Stimulated activated CD8-positive, alpha-beta memory T cell treated with anti-CD3 and anti-CD28 coated beads, Interleukin-4, amount 100 ng/mL, for 48 hours (primary cell): ENCODE measurements at regions not wholly inside any gene's neighbourhood (a gene's known extent, or its start where the extent isn't known, plus 50 kb on each side); places are given as distances from the start of the nearest gene placed in this dataset.

Source experiments
- DNase-seq: peaks from one replicate; pipeline ENCODE4 v3.0.0-alpha.2; 2020

DNA sequence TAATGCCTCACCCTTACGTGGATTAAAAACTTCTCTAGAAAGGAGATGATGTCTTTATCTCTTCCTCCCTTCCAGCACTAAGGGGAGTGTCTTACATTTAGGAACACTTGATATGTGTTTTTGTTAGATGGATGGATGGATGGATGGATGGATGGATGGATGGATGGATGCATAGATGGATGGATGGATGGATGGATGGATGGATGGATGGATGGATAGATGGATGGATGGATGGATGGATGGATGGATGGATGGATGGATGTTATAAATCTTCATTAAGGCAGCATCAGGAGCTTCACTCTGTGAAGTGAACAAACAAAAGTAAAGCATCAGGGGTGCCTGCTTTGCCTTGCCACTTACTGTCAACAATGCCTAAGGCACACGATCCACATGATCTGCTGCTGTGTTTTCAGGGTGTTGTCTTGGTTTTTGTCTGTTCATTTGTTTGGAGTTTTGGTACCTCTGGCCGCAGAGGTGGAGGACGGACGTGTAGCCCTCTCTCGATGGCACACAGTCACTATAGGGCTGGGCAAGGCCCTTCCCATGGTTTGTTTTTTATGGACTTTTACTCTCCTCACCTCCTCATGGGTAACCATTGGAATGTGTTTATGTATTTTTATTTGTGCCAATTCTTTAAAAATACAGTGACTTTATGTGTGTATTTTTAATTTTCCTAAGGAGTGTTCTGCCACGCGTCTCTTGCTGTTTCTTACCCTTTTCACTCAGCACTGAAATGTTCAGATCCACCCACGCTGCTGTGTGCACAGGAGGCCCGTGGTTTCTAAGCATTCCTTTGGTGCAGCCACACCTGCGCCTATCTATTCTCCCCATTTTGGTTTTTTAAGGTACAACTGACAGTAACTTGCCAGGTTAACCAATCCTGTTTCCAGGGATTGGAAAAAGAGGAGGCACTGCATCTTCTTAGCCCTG, 91.8 kb upstream of the ENPP6 start:
- DNase-seq: peak; percentile 61

GRCh38 chr4:184306949-184307348, 89.3 kb upstream of the ENPP6 start:
- no peak for DNase-seq

- DNase-seq: no peak
Measured at GRCh38 chr4:184306470-184306869, 88.8 kb upstream of the ENPP6 start.

GRCh38 chr4:184300816-184301215, 83.1 kb upstream of the ENPP6 start:
- no peak for DNase-seq

DNA sequence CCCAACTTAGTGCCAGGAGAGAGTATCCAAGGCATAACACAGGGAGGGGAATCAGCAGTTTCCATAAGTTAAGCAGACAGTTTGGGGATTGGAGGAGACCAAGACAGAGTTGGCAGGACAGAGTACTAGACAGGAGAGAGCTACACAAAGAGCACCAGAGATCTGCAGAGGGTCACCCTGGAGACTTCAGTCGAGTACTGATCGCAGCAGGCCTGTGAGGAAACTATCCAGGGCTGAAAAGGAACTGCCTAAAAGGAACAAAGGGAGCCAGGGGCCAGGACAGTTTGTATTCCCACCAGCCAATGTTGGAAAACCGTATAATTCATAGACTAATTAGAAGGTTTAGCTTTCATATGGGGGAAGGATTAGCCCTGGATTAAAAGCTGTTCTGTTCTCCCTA, 80.6 kb upstream of the ENPP6 start:
- no peak for DNase-seq

DNA sequence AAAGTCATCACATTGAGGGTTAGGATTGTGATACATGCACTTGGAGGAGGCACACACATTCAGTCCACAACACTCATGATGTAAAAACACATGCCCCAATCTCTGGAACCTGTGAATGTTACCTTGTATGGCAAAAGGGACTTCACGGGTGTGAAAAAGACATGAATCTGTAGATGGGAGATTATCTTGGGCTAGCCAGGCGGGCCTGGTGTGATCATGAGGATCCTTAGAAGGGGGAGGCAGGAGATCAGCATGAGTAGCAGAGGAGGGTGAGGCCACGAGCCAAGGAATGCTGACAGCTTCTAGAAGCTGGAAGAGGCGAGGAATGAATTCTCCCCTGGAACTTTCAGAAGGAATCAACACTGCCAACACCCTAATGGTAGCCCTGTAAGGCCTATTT, 77.5 kb upstream of the ENPP6 start:
- no peak for DNase-seq

DNA sequence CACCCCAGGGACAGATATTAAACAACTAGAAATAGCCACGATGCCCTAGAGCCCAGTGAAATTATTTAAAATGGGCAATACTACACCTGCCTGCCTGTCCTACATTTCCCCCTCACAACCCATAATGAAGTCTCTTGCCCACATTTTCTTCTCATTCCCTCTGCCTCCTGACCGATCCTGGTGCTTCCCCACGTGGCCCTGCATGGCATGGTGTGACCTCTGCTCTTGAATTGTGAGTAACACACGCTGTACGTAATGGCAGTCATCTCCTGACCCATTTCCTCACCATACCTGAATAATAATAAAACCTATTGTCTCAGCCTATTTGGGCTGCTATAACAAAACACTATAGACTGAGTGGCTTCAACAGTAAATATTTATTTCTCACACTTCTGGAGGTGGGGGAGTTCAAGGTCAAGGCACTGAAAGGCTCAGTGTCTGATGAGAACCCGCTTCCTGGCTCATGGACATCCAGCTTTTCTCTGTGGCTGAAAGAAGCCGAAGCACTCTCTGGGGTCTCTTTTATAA, 77.0 kb upstream of the ENPP6 start:
- DNase-seq: no peak

- DNase-seq: no peak
Measured at GRCh38 chr4:184293552-184293951, 75.9 kb upstream of the ENPP6 start.

GRCh38 chr4:184292877-184293276, 75.2 kb upstream of the ENPP6 start:
- no peak for DNase-seq

- no peak for DNase-seq
Measured at GRCh38 chr4:184292465-184292867, 74.8 kb upstream of the ENPP6 start.

- DNase-seq: no peak
Measured at GRCh38 chr4:184289179-184289535, 71.5 kb upstream of the ENPP6 start.

GRCh38 chr4:184288451-184289178, 70.9 kb upstream of the ENPP6 start:
- peak; percentile 67 for DNase-seq

GRCh38 chr4:184287697-184288255, 70.1 kb upstream of the ENPP6 start:
- no peak for DNase-seq

DNA sequence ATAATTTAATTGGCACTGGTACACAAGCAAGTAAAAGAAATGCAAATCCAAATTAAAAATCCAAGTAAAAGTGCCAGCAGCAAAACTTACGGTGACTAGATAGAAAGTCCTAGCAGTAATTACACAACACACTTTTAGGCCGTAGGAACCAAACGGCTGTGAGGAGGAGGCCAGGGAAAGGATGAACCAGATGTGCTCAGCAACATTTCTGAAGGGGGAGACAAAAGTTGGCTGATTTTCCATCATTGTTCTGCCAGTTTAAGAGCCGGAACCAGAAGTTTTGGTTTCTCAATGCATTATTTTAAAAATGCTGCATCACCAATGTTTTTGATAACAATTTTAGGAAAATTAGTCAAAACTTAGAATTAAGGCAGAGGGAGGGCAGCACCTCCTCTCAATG, 68.7 kb upstream of the ENPP6 start:
- DNase-seq: no peak

DNA sequence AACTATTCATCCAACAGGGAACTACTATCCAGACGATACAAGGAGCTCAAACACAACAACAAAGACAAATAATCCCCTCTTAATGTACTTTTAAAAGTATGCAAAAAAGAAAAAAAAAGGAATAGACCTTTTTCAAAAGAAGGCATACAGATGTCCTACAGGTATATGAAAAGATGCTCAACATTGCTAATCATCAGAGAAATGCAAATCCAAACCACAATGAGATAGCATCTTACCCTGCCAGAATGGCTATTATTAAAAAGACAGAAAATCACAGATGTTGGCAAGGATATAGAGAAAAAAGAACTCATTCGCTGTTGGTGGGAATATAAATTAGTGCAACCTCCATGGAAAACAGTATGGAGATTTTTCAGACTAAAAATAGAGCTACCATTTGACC, 67.1 kb upstream of the ENPP6 start:
- no peak for DNase-seq

DNA sequence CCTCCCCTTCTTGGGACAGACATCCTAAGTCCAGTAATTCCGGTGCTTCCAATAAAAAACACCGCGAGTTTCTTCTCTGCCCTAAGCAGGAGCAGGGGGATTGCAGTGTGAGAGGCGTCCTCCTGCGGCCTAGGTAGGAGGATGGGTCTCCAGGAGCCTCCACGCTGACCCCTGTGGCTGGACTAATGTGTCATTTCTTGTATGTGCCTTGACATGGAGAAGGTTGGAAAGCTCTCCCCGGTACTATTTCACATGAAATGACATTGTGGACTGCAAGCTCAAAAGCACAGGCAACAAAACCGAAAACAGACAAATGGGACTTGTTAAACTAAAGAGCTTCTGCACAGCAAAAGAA, 66.6 kb upstream of the ENPP6 start:
- no peak for DNase-seq

DNA sequence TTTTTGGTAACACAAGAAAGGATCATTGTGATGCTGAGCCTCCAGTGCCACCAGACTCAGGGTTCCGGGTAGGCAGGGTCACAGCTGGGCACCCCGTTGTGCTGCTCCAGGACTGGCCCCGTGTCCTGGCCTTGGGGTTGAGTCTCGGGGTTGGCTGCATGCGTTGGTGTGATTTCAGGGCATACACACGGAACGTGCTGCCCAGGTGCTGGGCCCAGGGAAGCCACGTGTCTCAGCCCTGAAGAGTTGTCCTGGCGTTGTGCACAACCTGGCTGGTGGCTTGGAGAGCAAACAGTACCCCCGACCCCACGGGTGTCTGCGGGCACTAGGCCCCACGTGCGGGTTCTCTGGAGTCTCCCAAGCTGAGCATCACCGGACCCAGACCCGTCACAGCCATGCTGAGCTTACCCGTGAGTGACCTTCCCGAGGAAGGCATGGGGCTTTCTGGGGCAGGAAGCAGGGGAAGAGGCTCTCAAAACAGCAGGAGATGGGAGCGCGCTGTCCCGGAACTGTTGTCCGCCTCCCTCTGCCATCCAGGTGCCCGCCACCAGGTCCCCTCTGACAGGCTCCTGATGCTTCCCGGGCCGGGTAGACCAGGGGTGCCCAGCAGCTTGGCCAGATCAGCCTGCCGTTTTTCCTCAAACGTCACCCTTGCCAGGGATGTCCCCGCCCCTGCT, 66.1 kb upstream of the ENPP6 start:
- DNase-seq: no peak

GRCh38 chr4:184282895-184283654, 65.4 kb upstream of the ENPP6 start:
- peak; percentile 59 for DNase-seq

GRCh38 chr4:184282251-184282713, 64.6 kb upstream of the ENPP6 start:
- peak; percentile 75 for DNase-seq

GRCh38 chr4:184281231-184282139, 63.8 kb upstream of the ENPP6 start:
- DNase-seq: no peak

DNA sequence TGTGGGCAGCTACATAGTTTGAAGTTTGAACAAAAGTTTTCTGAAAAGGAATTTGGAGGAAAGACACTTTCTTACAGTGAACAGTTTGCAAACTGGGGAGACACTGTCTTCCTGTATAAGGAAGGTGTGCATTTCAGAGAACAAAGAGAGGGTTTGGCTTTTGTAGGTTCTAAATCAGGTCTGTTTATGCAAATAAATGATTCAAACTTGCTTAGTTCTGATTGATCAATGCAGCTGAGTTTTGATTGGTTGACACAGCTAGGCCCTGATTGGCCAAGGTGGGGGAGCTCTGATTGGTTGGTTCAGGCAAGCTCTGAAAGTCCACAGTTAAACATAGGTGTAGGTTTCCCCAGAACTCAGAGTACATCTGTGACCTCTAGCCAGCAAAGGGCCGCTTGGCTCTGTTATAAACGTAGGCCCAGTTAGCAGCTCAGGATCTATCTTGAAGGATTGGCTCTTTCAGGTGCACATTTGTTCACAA, 63.0 kb upstream of the ENPP6 start:
- DNase-seq: no peak
